ENCODE measurements at regions not wholly inside any gene's neighbourhood (a gene's known extent, or its start where the extent isn't known, plus 50 kb on each side); places are given as distances from the start of the nearest gene placed in this dataset.
"Not testable (repeated sequence)": the region's sequence is repeated elsewhere in the genome, so short reads cannot be mapped to it uniquely, and the experiment has no call there.

DNA sequence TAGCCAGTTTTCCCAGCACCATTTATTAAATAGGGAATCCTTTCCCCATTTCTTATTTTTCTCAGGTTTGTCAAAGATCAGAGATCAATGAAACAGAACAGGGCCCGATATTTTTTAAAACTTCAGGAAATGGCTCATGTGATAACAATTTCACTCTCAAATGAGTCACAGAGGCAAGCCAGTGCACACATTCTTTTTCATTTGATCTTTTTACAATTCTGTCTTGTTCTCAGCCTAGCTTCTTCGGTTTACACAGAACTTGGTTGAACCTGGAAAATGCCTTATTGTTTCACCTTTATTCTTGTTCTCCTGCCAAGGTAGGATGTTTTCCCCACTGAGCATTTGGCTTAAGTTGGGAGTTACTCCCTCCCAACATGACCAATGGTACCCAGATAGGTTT, 258.9 kb downstream of the COL12A1 start:
- DNase-seq = peak; percentile 72

DNA sequence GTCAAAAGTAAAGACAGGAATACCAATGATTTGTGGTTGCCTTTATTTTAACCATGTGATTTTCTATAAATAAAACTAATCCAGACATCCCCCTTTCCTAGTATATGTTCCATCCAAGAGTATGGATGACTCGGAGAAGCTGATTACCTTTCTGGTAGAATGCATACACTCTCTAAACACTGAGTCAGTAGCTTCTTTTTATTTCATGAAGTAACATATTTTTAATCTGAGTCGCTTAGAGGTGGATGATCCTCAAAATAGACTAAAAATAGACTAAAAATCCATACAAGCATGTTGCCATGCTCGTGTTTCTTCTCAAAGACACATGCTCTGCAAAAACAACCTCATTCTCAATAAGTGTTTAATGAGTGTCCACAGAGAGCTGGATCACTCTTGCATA, 263.7 kb downstream of the COL12A1 start:
- peak; percentile 65 for DNase-seq

DNA sequence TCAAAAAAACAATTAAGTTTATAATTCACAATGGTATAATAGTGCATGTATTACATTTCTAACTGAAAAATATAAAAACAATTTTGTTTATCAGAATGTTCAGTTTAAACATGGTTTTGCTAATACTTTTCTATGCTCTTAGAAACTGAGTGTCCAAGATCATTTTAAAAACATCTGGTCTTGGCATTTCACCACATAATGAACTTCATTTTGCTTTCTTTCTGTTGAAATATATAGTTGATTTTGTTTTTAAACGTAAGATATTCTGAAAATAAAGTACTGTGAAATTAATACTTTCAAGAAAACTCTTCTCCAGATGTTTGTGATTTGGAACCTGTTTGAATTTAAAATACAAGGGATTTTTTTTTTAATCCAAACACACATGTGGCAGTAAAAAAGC, 264.4 kb downstream of the COL12A1 start:
- no peak for DNase-seq

DNA sequence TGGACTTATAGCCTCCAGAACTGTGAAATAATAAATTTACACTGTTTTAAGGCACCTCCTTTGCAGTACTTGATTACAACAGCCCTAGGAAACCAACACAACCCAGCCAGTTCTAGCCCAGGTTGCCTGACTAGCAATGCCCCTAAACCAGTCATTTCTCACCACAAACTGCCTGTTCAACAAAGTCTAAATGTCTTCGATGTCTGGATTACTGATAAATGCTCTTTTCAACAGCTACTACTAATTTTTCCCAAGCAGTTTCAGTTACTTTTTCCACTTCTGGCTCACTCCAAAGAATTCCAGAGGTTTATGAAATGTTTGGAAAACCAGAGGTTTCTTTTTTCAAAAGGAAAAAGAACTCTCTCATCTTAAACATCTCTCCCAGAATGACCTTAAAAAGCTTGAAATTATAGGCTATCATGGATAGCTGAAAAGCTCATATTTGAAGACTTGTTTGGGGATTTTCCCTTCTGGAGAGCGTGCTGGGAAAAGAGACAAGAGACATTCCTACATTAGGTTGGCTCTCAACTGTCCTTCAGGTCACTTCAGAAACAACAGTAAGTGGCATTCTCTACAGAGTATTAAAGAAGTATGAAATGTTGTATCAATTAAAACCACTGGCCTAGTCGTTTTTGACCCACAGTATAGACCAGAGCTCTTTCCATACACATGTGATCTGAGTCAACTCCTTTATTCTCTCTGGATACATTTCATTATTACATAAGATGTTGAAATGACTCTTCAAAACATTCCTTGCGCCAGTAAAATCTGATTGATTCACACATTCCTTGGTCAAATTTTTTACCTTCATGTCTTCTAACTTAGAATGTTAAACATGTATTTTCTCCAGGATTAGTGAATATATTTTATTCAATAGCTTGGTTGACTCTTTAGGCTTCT, 265.9 kb downstream of the COL12A1 start:
- peak; percentile 52 for DNase-seq

DNA sequence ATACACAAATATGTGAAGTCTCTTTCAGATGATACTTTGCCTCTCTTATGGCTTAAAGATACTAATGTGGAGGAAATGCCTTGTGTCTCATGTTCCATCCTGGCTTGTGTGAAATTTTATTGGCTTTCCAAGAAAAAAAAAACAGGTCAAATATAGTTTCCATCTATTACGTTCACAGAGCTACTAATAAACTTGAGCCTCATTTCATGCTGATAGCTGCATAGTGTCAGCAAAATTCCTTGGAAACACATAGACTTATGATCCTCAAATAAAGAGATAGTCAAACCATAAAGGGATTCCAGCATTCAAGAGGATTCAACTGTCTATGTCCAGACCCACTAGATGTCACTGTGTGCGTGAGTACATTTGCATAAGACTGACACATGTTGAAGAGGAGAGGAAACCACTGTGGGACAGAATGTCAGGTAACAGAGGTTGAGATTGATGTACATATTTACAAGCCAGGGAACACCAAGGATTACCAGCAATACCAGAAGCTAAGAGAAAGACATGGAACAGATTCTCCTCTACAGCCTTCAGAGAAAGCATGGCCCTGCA, 266.6 kb downstream of the COL12A1 start:
- peak; percentile 26 for DNase-seq

DNA sequence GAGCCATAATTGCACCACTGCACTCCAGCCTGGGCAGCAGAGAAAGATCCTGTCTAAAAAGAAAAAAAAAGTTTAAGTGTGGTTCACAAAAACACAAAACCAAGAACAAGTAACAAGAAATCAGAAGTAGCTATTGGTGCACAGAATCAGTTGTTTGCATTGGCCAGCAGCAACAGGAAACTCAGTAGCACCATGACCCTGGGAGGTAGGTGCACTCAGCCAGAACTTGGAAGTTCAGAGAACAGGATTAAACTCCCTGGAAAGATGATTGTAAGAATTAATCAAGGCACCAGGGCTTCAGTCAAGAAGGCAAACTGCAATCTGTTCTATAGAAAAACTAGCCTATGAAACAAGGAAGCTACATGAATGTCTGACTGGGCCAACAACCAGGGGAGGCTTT, 267.9 kb downstream of the COL12A1 start:
- DNase-seq = no peak

DNA sequence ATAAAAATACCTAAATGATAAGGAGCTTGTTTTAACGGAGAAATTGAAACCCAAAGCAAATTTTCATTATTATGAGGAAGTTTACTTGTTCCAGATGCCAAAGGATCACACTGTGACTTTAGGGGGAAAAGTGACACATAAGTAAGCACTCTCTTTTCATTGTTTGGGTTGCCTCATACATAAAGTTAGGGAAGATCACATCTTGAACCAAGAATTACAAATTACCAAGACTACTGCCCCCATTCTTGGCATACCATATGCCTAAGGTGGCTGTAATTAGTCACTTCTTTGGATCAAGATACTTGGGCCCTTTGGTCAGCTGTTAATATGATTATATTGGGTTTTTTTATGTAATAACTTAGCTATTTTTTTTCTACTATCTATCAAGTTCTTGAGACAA, 269.0 kb downstream of the COL12A1 start:
- peak; percentile 72 for DNase-seq

DNA sequence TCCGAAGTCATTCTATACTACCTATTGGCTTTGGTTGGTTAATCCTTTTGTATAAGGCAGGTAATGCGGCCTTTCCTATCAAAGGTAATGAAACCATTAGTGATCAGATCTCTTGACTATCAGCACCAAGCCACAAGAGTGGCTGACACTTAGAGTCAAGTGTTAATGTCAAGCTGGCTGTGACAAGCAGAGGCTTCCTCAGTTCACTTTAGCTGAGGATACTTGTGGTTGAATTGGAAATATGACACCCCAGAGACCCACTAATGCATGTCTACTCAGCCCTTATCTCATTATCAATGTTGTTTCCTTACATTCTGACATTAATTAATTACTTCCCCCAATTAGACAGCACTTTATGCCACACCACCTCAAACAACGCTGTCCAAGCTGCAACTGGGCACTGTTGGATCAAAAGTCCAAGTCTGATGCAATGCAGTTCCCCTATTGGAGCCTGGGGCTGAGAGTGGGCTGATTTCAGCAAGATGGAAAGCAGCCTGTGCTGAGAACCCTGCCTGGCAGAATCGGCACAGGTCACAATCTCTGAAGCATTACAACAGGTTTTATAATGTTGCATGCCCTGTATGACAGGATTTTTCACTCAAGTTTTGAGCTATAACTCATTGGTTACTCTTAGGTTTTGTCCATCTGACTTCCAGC, 273.5 kb downstream of the COL12A1 start:
- DNase-seq = peak; percentile 35

DNA sequence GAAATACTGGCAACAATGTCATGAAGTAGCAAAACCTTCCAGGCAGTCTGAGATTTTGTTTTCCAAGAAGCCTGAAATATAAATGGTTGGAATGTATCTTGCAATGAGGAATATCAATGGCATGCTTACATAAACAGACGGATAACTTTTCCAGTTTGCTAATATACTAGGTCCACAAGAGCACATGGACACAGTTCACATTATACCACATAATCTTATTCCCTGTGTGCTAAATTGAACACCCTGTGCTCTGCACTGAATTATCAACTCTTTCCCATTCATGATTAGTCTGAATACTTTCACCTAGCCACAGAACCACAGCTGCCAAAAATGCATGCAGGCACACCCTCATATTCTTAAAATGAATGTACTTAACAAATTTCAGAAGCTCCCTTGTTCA, 274.3 kb downstream of the COL12A1 start:
- peak; percentile 94 for DNase-seq

DNA sequence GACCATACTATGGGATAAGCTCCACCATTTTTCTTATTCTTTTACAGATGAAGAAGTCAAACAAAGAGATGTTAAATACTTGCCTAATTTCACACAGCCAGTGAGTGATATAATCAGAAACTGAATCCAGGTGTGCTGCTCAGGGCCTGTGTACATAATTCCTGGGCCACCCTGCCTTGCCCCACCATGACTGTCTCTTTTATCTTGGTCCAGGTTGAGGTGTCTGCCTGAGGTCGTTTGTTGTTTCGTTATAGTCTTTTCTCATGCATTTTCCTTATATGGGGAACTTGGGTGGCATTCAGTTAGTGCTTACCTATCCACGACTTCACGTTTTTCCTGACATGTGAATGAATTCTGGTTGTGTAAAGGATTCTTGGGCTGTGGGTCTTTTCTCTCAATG, 277.6 kb downstream of the COL12A1 start:
- no peak for DNase-seq

DNA sequence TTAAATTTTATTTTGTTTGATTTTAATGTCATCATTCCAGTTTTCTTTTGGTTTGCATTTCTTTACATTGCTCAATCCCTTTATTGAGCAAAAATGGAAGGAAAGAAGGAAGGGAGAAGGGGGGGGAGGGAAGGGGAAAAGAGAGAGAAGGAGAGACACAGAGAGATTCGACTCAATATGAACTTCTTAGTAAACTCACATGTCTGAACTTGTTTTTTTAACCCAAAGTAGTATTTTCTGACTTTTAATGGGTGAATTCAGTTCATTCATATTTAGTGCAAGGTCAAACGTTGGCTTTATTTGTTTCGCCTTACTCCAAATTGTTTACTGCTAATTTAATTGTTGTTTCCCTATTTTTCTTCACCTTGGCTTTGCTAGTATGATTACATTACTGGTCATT, 278.6 kb downstream of the COL12A1 start:
- no peak for DNase-seq

DNA sequence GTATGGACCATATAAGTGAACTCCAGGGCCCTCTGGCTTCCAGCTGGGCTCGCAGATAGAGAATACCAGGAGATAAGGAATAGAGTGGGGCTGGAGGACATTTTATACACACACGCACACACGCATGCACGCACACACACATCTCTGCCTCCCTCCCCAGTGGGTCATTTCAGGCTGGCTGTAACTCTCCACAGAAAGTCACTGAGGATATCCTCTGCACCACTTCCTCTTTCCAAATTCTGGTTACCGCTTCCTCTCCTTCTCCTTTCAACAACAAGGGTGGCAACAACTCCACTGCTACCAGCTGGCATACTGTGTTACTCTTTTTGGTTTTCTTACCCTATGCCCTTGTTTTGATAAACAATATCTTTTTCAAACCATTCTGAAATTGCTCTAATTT, 280.2 kb downstream of the COL12A1 start:
- DNase-seq = no peak

DNA sequence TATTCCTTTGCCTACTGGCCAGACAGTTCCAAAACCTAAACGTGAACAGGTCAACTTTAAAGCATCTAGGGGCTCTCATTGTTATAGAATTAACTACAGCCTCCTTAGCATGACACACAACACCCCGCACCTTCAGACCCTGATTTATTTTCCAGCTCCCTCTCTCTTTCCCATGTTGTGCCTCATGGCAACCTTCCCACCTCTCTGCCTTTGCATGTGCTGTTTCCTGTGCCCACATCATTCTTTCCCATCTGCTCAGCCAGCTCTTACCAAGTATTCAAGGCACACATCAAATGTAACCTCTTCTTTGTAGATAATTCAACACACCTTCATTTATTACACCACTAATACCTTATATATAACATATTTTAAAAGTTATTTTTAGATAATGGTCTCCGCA, 291.0 kb downstream of the COL12A1 start:
- DNase-seq = no peak

DNA sequence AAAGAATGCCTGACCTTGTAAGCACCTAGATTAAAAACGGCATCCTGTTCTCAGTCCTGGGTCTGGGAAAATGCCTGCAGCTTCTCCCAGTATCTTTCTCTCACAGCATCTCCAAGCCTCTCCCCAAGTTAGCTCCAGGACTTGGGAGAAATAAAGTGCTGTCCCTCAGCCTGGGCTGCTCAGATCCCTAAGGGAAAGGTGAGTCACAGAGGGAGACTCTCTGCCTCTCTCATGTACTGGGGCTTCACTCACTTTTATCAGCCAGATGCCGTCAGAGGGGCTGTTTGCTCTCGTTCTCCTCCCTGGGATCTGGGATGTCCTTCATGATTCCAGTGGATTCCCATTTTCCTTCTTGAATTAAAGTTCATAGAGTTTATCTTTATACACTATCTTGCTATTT, 293.6 kb downstream of the COL12A1 start:
- no peak for DNase-seq

DNA sequence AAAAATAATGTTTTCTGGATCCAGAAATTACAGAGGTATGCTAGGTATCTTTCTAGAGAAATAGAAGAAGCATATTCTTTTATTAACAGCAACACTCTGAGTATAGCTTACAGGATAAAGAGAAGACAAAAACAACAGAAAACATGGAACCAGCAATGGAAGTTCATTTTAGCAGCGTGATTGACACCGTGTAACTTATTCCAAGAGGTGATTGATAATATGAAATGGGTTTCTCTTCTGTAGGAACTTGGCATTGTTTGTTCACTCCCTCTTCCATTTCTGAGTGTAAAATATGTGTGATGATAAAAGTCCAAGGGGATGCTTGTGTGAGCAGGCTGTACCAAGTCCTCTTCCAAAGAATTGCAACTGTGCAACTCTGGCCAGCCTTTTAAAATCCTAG, 303.0 kb downstream of the COL12A1 start:
- DNase-seq = no peak

DNA sequence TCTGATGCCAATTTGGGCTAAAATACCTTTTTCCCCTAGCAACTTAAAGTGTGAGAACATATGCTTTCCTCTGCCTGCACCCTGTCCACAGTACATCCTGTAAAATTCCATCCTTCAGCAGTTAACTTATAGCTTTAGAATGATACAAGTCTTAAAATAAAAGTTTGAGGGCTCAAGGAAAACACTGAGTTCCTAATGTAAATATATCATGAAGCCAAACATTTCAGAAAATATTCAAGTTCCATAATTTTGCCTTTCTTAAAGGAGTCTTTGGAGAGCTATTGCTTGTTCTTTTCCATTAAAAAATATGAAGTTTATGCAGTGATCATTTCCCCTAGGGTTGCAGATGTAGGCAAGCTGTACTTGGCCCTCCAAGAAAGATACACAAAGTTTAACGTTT, 303.8 kb downstream of the COL12A1 start:
- DNase-seq = no peak

DNA sequence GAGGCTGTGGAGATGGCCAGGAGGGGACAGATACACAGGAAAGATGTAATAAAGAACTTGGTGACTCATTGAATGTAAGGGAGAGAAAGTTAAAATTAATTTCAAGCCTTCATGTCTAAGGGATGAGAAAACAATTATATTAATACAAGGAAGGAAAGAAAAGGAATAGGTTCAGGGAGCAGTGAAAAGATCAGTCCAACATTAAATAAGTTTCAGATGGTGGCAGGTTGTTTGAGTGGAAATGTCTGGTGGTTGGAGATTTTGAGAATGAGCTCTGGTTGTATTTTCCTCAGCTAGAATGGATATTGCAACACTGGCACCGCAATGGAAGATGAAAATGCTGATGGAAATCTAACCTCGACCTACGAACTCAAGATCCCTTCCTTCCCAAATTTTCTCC, 304.3 kb downstream of the COL12A1 start:
- DNase-seq = no peak

DNA sequence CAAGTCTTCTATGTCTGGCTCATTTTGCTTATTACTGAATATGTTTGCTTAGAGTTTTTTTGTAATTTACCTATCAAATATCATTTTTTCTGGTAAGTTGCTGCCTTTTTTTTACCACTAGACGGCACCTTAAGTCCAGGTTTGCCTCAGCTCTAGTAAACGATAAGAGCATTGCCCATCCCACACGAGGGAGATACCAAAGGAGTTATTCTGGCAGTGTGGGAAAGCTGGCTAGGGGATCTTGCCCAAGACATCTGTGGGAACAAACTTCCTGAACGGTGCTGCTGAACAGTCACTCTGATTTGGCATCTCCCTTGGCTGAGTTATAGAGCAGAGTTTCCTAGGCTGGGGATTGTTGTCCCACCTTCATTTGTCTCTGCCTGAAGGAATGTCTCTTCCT, 306.4 kb downstream of the COL12A1 start:
- peak; percentile 43 for DNase-seq

DNA sequence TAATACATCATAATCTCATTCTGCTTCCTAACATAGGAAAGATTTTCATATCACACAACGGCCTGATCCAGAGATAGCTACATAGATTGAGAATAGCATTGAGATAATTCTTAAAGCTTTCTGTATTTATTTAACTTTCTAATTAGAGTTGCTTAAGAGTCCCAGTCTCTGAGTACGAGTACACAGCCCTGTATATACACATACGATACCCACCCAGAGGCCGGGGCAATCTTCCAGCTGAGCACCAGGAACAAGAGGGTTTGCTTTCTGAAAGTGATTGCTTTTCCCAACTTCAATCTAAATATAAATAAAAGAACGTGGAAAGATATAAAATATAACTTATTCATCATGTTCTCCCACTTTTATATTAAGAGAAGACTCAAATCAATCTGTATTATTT, 313.8 kb downstream of the COL12A1 start:
- no peak for DNase-seq

DNA sequence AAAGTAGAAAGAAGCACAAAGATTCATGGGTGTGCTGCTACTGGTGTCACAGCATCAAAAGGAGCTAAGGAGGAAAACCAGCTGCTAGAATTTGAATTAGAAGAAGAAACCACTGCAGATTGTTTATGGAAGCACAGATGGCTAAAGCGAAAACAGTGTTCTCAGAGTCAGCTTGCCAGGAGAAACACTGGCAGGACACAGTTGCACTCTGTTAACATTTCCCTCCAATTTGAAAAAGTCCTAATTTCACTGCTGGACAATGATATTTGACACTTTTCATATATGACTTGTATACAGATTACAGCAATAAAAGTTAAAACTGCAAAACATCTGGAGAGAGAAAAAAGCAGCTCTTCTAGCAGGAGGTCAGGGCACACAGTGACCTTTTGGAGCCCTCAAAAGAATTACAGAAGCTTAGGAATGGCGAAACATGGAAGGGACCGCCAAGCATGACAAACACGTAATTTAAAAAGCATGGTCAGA, 314.5 kb downstream of the COL12A1 start:
- DNase-seq = peak; percentile 46

DNA sequence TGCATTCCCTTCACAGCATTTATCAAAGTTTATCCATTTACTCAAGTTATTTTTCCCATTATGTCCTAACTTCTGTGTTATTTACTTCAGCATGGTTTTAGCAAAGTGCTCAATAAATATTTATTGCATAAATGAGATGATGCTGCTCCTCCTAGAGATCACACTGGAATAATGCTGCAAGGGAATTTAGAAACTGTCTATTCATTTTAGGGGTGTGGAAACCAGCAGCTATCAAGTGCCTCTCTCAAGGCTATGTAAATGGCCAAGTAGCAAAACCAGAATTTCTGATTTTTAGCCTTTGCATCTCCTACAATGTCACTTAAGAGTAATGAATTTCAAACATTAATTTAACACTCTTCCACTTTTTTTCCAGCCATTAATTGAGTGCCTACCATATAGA, 316.2 kb downstream of the COL12A1 start:
- DNase-seq = no peak

DNA sequence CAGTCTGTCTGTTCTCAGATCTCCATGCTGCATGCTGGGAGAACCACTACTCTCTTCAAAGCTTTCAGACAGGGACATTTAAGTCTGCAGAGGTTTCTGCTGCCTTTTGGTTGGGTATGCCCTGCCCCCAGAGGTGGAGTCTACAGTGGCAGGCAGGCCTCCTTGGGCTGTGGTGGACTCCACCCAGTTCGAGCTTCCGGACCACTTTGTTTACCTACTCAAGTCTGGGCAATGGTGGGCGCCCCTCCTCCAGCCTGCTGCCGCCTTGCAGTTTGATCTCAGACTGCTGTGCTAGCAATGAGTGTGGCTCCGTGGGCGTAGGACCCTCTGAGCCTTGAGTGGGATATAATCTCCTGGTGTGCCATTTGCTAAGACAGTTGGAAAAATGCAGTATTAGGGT, 317.1 kb downstream of the COL12A1 start:
- not testable (repeated sequence) for DNase-seq

DNA sequence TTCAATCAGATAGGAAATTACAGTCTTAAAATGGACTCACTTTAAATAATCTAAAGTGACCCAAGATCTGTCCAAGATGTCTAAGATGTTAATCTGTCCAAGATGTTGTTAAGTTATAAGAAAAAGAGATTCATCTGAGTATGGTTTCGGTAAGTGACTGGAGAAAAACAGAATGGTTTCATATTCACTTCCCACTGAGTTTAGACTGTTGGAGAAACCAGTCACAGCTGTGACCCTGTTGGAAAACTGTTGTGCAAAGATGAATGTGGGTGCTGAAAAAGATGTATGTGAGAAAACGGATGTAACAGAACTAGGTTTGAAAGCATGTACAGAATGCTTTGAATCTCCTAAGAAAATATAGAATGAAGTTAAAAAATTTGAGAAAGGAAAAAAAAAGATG, 325.9 kb downstream of the COL12A1 start:
- DNase-seq = peak; percentile 26

DNA sequence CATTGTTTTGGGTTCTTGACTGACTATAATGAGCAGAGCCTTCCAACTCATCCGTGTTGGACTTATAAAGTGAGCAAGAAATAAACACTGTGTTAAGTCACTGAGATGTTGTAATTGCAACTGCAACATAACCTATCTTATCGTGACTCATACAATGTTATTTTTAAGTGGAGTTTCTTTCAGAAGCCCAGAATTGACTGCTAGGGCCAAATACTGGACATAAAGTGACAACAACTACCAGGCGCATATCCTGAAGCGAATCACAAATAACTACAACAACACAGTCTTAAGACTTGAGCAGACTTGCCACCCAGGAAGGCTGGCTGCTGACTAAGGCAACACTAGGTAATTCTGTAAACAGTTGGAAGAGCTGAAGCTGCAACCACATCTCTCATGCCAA, 326.6 kb downstream of the COL12A1 start:
- DNase-seq = peak; percentile 77
